ENCODE measurements at regions not wholly inside any gene's neighbourhood (a gene's known extent, or its start where the extent isn't known, plus 50 kb on each side); places are given as distances from the start of the nearest gene placed in this dataset.

- peak; percentile 4 for DNase-seq
Measured at GRCh38 chr13:74040200-74040599, 94.0 kb downstream of the KLF12 start.

GRCh38 chr13:74039667-74040066 is 94.5 kb downstream of the KLF12 start:
- no peak for DNase-seq

- no peak for DNase-seq
Measured at GRCh38 chr13:74039154-74039553, 95.0 kb downstream of the KLF12 start.

- DNase-seq, result no peak
Measured at GRCh38 chr13:74037762-74038161, 96.4 kb downstream of the KLF12 start.

- DNase-seq, result no peak
Measured at GRCh38 chr13:74036373-74036772, 97.8 kb downstream of the KLF12 start.

- DNase-seq, result no peak
Measured at GRCh38 chr13:74035896-74036295, 98.3 kb downstream of the KLF12 start.

GRCh38 chr13:74032325-74032724 is 101.9 kb downstream of the KLF12 start:
- DNase-seq, result no peak

- DNase-seq, result no peak
Measured at GRCh38 chr13:74027161-74027779, 106.9 kb downstream of the KLF12 start.

GRCh38 chr13:74026753-74027152 is 107.5 kb downstream of the KLF12 start:
- no peak for DNase-seq

GRCh38 chr13:74025369-74025768 is 108.8 kb downstream of the KLF12 start:
- no peak for DNase-seq

GRCh38 chr13:74024856-74025255 is 109.3 kb downstream of the KLF12 start:
- no peak for DNase-seq

- no peak for DNase-seq
Measured at GRCh38 chr13:74024314-74024713, 109.9 kb downstream of the KLF12 start.

GRCh38 chr13:74023484-74023883 is 110.7 kb downstream of the KLF12 start:
- no peak for DNase-seq

- no peak for DNase-seq
Measured at GRCh38 chr13:74021505-74021904, 112.7 kb downstream of the KLF12 start.

GRCh38 chr13:74018062-74018431 is 116.2 kb downstream of the KLF12 start:
- DNase-seq, result no peak

- DNase-seq, result no peak
Measured at GRCh38 chr13:74017301-74018061, 116.7 kb downstream of the KLF12 start.

- DNase-seq, result no peak
Measured at GRCh38 chr13:74015137-74015536, 119.1 kb downstream of the KLF12 start.

GRCh38 chr13:74009100-74009668 is 125.0 kb downstream of the KLF12 start:
- no peak for DNase-seq

- no peak for DNase-seq
Measured at GRCh38 chr13:74006666-74007065, 127.5 kb downstream of the KLF12 start.

GRCh38 chr13:74005320-74006157 is 128.7 kb downstream of the KLF12 start:
- DNase-seq, result no peak

GRCh38 chr13:74004109-74004508 is 130.1 kb downstream of the KLF12 start:
- no peak for DNase-seq

- DNase-seq, result no peak
Measured at GRCh38 chr13:74003374-74003773, 130.8 kb downstream of the KLF12 start.

- DNase-seq, result no peak
Measured at GRCh38 chr13:74000876-74001275, 133.3 kb downstream of the KLF12 start.

- no peak for DNase-seq
Measured at GRCh38 chr13:73998631-73999030, 135.6 kb downstream of the KLF12 start.
